SK-N-MC (cell line): ENCODE measurements at regions not wholly inside any gene's neighbourhood (a gene's known extent, or its start where the extent isn't known, plus 50 kb on each side); places are given as distances from the start of the nearest gene placed in this dataset.

Source experiments
- EZH2 ChIP-seq: fragments of 200-600 bp; sonication (generic); IDR thresholded peaks from one replicate; pipeline ENCODE4 v1.6.1; 2017; ENCODE audit warnings: antibody characterized with exemption
- POLR2AphosphoS5 ChIP-seq: IDR thresholded peaks from 2 replicates; pipeline ENCODE4 v1.6.1; 2012; ENCODE audit warnings: mild to moderate bottlenecking, low read depth, low read length, borderline replicate concordance

GRCh38 chr6:14436592-14437132, 319.1 kb downstream of the CD83 start:
- TF ChIP-seq EZH2 (no peak), POLR2AphosphoS5 (no peak)
